ENCODE measurements at regions not wholly inside any gene's neighbourhood (a gene's known extent, or its start where the extent isn't known, plus 50 kb on each side); places are given as distances from the start of the nearest gene placed in this dataset.

GRCh38 chr2:20880221-20880771 is 57.4 kb upstream of the LDAH start:
- ATAC-seq (ENCODE audit: poor library complexity): no peak
- no peaks in the 10 kb centered on the region for H3K4me1 ChIP-seq (ENCODE audit: insufficient read depth, low read length)
- no peak overlapping the region for H3K27ac ChIP-seq (ENCODE audit: low read depth in 1 of 2, low read length in 2 of 2)
- Mint-ChIP-seq H3K4me1 (ENCODE audit: low read depth) (no peaks in the 10 kb centered on the region), H3K27me3 (peaks cover 15% of the 10 kb centered on the region), H3K9me3 (peaks cover 3% of the 10 kb centered on the region), H3K36me3 (ENCODE audit: low read depth) (no peaks in the 10 kb centered on the region), H3K27ac (no peak overlapping the region), H3K4me3 (no peak overlapping the region)
- TF ChIP-seq CTCF (IDR thresholded peaks at IDR 0.05): no peak
- no peaks in the 10 kb centered on the region for H3K36me3 ChIP-seq (ENCODE audit: insufficient read depth, low read length)
- intact Hi-C loops (cut with DNase I, micrococcal nuclease): no loop called here
- ChIA-PET POLR2A (no interaction called here), CTCF (no interaction called here)
- peaks cover 0 to 14% of the 10 kb centered on the region in 2 experiments for H3K9me3 ChIP-seq (ENCODE audit: control insufficient read depth in 1 of 2, insufficient read depth in 1 of 2, low read length in 2 of 2)
- no peak overlapping the region for H3K4me3 ChIP-seq (ENCODE audit: low read length)
- DNase-seq: no peak
- H3K27me3 ChIP-seq (ENCODE audit: control insufficient read depth in 1 of 2, insufficient read depth in 2 of 2, low read length in 2 of 2): no peaks in the 10 kb centered on the region

GRCh38 chr2:20879221-20879620 is 56.3 kb upstream of the LDAH start:
- ChIA-PET POLR2A (no interaction called here), CTCF (no interaction called here)
- Histone ChIP-seq H3K27me3 (ENCODE audit: control insufficient read depth in 1 of 2, insufficient read depth in 2 of 2, low read length in 2 of 2) (no peaks in the 10 kb centered on the region), H3K4me3 (ENCODE audit: low read length) (no peak overlapping the region), H3K4me1 (ENCODE audit: insufficient read depth, low read length) (no peaks in the 10 kb centered on the region), H3K27ac (ENCODE audit: low read depth in 1 of 2, low read length in 2 of 2) (no peak overlapping the region), H3K9me3 (ENCODE audit: control insufficient read depth in 1 of 2, insufficient read depth in 1 of 2, low read length in 2 of 2) (peaks cover 0 to 14% of the 10 kb centered on the region in 2 experiments), H3K36me3 (ENCODE audit: insufficient read depth, low read length) (no peaks in the 10 kb centered on the region)
- DNase-seq (no peak), ATAC-seq (ENCODE audit: poor library complexity) (no peak)
- no peak for TF ChIP-seq CTCF (IDR thresholded peaks at IDR 0.05)
- no peaks in the 10 kb centered on the region for H3K36me3 Mint-ChIP-seq (ENCODE audit: low read depth)
- no peak overlapping the region for H3K27ac Mint-ChIP-seq
- H3K9me3 Mint-ChIP-seq: peaks cover 3% of the 10 kb centered on the region
- intact Hi-C loops (cut with DNase I, micrococcal nuclease): no loop called here
- peaks cover 20% of the 10 kb centered on the region for H3K27me3 Mint-ChIP-seq
- H3K4me1 Mint-ChIP-seq (ENCODE audit: low read depth): no peaks in the 10 kb centered on the region
- H3K4me3 Mint-ChIP-seq: no peak overlapping the region

- H3K27ac Mint-ChIP-seq: no peak overlapping the region
- no peak overlapping the region for H3K4me3 ChIP-seq (ENCODE audit: low read length)
- no peaks in the 10 kb centered on the region for H3K27me3 ChIP-seq (ENCODE audit: control insufficient read depth in 1 of 2, insufficient read depth in 2 of 2, low read length in 2 of 2)
- CTCF ChIA-PET: no interaction called here
- no peaks in the 10 kb centered on the region for H3K4me1 Mint-ChIP-seq (ENCODE audit: low read depth)
- peaks cover 18% of the 10 kb centered on the region for H3K27me3 Mint-ChIP-seq
- H3K4me3 Mint-ChIP-seq: no peak overlapping the region
- H3K9me3 Mint-ChIP-seq: peaks cover 3% of the 10 kb centered on the region
- intact Hi-C loops (cut with DNase I, micrococcal nuclease): no loop called here
- no peaks in the 10 kb centered on the region for H3K36me3 ChIP-seq (ENCODE audit: insufficient read depth, low read length)
- H3K27ac ChIP-seq (ENCODE audit: low read depth in 1 of 2, low read length in 2 of 2): no peak overlapping the region
- no peaks in the 10 kb centered on the region for H3K4me1 ChIP-seq (ENCODE audit: insufficient read depth, low read length)
- no peak for DNase-seq
- no peaks in the 10 kb centered on the region for H3K36me3 Mint-ChIP-seq (ENCODE audit: low read depth)
- H3K9me3 ChIP-seq (ENCODE audit: control insufficient read depth in 1 of 2, insufficient read depth in 1 of 2, low read length in 2 of 2): peaks cover 0 to 14% of the 10 kb centered on the region in 2 experiments
- no peak for ATAC-seq (ENCODE audit: poor library complexity)
- TF ChIP-seq CTCF (IDR thresholded peaks at IDR 0.05): no peak
- POLR2A ChIA-PET: no interaction called here
Measured at GRCh38 chr2:20877960-20878359, 55.1 kb upstream of the LDAH start.

Measured in CD4-positive, alpha-beta T cell (primary cell).